A549 (cell line): ENCODE measurements at regions not wholly inside any gene's neighbourhood (a gene's known extent, or its start where the extent isn't known, plus 50 kb on each side); places are given as distances from the start of the nearest gene placed in this dataset.

Source experiments
- CBX2 ChIP-seq: fragments of 200-600 bp; sonication (generic); IDR thresholded peaks from 2 replicates; pipeline ENCODE4 v1.6.1; 2016; ENCODE audit warnings: low read depth, mild to moderate bottlenecking, borderline replicate concordance
- CTCF ChIP-seq: fragments of >200 bp; sonication (Bioruptor Twin); formaldehyde crosslinking; IDR thresholded peaks from 3 replicates; pipeline ENCODE4 v1.5.1; 2016
- EP300 ChIP-seq, 2 experiments: fragments of >200 bp; sonication (Bioruptor Twin); formaldehyde crosslinking; IDR thresholded peaks; 2 replicates in 1 of 2; 3 replicates in 1 of 2; pipeline ENCODE4 v1.6.1; 2016 to 2017
- GATA3 ChIP-seq: IDR thresholded peaks from 2 replicates; pipeline ENCODE4 v1.6.1; 2012; ENCODE audit warnings: borderline replicate concordance
- KDM1A ChIP-seq: fragments of 200-600 bp; sonication (generic); IDR thresholded peaks from 2 replicates; pipeline ENCODE4 v1.6.1; 2016; ENCODE audit warnings: low read depth, mild to moderate bottlenecking
- POLR2AphosphoS2 ChIP-seq: conservative IDR thresholded peaks from 2 replicates; pipeline ENCODE4 v1.6.1; 2012; ENCODE audit warnings: low read length, improper control_type of control experiment, inconsistent platforms
- SREBF2 ChIP-seq: fragments of 450-650 bp; IDR thresholded peaks from 2 replicates; pipeline ENCODE4 v1.6.1; 2014; ENCODE audit warnings: mild to moderate bottlenecking, moderate library complexity
- USF2 ChIP-seq: fragments of 450-650 bp; IDR thresholded peaks from 2 replicates; pipeline ENCODE4 v1.6.1; 2014; ENCODE audit warnings: antibody characterized with exemption

- TF ChIP-seq POLR2AphosphoS2: no peak
- TF ChIP-seq CBX2: no peak
- no peak for TF ChIP-seq CTCF
- TF ChIP-seq EP300 (IDR thresholded peaks at IDR 0.05): no peak
- TF ChIP-seq USF2: no peak
- TF ChIP-seq SREBF2: no peak
- TF ChIP-seq GATA3: no peak
- no peak for TF ChIP-seq KDM1A
Measured at GRCh38 chr1:65606426-65606825, 186.0 kb downstream of the LEPR start.
